HG03060 (cell line): ENCODE measurements at regions not wholly inside any gene's neighbourhood (a gene's known extent, or its start where the extent isn't known, plus 50 kb on each side); places are given as distances from the start of the nearest gene placed in this dataset.

Experiments
- ATAC-seq: cut with Tn5 transposase; IDR thresholded peaks from one replicate; pipeline ENCODE4 v1.9.1; 2021; ENCODE audit warnings: low read depth, moderate number of reproducible peaks; ENCODE audit not compliant: unreplicated experiment

DNA sequence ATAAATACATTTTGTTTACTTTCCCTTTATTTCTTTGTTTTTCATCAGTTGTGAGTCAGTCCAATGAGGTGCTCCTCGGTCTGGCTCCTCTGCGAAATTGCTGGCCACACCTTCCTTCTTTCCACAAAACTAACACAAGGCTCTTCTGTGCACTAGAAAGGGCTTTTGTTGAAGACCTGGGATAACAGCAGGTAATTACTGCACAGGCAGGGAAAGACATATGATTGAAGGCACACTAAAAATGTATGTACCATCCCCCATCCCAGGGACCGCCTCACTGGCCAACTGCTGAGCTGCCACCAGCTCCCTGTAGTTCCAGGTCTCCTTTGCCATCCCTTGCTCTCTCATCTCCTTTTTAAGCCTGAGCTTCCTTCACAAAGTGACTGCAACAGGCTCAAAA lies 180.5 kb downstream of the EFNB2 start:
- ATAC-seq, result no peak

- ATAC-seq, result no peak
Measured at GRCh38 chr13:106352850-106353249, 182.6 kb downstream of the EFNB2 start.

- no peak for ATAC-seq
Measured at GRCh38 chr13:106351251-106351650, 184.2 kb downstream of the EFNB2 start.

DNA sequence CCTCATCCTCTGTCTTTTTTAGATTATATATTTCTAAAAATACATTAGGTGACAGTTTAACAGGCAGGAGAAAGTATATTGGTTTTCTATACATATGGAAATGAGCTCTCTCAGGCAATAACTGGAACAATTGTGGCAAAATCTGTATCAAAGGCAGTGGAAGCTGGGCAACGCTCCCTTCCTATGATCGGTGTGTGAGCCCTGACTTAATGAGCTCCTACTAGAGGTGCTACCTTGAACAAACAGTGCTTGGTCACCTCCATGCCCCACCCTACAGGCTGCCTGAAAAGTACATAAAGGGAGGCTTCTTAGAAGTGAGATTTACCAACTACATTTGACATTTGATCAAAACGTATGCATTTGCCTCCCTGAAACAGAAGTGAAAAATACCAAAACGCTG lies 185.3 kb downstream of the EFNB2 start:
- no peak for ATAC-seq

GRCh38 chr13:106349080-106349931 lies 186.2 kb downstream of the EFNB2 start:
- ATAC-seq, result no peak

GRCh38 chr13:106348075-106348840 lies 187.2 kb downstream of the EFNB2 start:
- ATAC-seq, result no peak

DNA sequence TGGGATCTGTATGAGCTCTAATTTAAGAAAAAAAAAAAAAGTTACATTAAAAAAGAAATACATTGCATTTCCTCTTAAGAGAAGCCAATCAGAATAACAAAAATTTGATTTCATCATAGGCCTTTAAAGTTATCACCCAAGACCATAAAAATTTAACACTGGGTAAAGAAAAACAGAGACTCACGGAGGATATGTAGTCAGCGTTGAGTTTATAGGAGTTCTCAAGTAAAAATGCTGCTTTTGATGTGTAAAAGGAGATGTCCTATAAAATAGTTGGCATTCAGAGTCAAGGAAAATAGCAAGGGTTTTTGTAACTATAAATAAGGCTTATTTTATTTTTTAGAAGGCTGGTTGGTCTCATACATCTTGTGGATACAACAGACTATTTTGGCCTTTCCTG lies 191.1 kb downstream of the EFNB2 start:
- ATAC-seq, result no peak

- no peak for ATAC-seq
Measured at GRCh38 chr13:106343836-106344235, 191.6 kb downstream of the EFNB2 start.

DNA sequence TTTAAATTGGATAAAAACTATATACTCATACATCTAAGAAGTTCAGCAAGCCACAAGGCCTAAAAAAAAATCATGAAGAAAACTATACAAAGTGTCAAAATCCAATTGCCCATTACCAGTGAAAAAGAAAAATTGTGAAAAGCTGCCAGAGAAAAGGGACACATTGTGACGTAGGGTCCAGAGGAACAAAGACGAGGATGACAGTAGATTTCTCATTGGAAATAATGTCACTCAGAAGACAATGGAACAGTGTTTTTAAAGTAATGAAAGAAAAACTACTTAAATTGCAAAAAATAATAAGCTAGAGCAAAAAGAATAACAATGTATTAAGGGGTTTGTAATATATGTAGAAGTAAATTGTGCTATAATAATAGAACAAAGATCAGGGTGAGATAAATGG lies 195.2 kb downstream of the EFNB2 start:
- no peak for ATAC-seq

DNA sequence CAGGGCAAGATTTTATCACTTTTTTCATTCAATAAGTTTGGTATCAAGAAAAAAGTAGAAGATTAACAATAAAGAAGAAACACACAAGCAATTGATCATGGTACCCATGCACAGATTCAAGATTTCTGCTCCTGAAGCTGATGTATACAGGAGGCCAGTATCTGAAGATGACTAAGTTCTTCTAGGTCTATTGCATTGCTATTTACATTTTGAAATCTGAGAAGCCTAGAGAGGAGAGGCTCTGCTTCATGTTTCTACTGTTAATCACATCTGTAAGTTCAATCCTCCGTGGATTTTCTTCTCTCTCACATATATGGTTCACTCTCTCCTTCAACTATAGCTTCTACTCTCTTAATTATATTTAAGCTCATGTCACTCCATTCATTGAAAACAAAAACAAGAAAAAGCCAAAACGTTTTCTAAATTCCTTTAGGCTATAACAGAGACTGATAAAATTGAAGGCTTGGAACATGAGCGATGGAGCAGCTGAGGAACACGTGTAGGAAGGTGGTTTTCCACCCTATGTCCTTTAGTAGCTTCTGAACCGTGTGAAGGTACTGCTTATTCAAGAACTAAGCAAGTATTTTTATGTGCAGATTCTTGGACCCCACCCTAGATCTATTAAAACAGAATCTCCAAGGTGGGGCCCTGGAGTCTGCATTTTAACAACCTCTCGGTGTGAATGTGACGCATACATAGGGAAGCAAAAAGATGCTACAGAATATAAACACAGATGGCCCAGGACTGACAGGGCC lies 198.2 kb downstream of the EFNB2 start:
- ATAC-seq, result no peak

GRCh38 chr13:106336668-106337067 lies 198.8 kb downstream of the EFNB2 start:
- no peak for ATAC-seq

- no peak for ATAC-seq
Measured at GRCh38 chr13:106332621-106333020, 202.8 kb downstream of the EFNB2 start.

- ATAC-seq, result no peak
Measured at GRCh38 chr13:106331116-106331515, 204.3 kb downstream of the EFNB2 start.

- no peak for ATAC-seq
Measured at GRCh38 chr13:106329941-106330340, 205.5 kb downstream of the EFNB2 start.

DNA sequence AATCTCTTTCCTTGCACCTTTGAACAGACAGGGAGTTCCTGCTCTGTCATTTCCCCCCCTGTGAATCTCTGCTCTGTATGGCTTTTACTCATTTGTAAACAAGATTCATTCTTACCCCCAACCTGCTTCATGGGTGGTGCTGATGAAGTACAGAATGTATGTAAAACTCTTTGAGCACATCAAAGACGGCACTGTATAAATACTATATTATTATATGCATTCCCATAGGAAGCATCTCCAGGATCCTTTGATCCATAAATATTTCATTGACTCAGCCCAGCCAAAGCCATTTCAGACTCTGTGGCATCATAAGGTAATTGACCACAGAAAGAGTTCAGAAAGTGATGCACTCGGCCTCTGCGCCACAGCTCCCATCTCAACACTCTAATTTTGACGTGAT lies 208.7 kb downstream of the EFNB2 start:
- no peak for ATAC-seq

GRCh38 chr13:106324444-106324843 lies 211.0 kb downstream of the EFNB2 start:
- no peak for ATAC-seq

GRCh38 chr13:106322628-106323027 lies 212.8 kb downstream of the EFNB2 start:
- no peak for ATAC-seq

GRCh38 chr13:106318941-106319411 lies 216.5 kb downstream of the EFNB2 start:
- ATAC-seq, result no peak

DNA sequence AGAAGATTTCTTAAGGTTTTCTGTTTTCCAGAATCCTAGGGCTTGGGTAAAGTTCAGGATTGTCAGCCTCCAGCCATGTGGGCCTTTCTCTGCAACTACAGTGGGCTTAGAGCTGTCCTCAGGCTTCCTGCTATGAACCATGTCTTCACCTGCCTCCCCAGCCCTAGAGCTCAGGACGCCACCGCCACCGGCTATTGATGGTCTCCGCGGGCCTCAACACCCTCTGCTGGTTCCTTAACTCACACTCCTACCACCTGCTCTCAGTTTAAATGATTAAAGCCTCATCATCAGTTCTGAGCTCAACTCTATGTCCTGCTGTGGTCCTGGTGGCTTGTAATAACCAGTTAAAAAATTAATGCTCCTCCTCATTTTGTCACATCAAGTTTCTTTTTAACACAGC lies 221.0 kb downstream of the EFNB2 start:
- no peak for ATAC-seq

- ATAC-seq, result no peak
Measured at GRCh38 chr13:106311004-106311403, 224.5 kb downstream of the EFNB2 start.

DNA sequence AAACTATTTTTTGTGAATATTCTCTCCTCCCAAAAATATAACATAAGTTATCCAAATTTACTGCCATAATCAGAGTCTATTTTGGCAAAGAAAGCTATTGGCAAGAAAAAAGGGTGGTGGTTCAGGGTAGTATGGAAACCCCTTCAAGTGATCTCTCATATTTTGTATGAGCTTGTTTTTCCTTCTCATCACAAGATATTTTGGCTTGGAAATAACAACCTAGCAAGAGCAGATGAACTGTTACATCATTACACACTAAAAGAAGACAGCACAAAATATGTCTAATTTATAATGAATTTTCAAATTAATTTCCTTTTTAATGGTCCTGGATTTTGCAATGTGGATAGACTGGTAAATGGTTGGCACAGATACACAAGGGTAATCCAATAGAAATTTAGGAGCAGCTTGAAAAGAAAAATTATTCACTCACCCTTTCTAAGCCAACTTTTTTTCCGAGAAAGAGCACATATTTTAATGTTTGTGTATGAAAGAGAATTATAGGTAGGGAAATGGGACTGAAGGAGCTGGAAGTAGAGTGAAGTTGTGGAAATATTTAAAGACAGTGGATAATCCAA lies 225.1 kb downstream of the EFNB2 start:
- ATAC-seq, result no peak
